PFSK-1 (cell line): ENCODE measurements at regions not wholly inside any gene's neighbourhood (a gene's known extent, or its start where the extent isn't known, plus 50 kb on each side); places are given as distances from the start of the nearest gene placed in this dataset.

Experiments
- FOXP2 ChIP-seq: optimal IDR thresholded peaks from 2 replicates; pipeline ENCODE3; 2011; ENCODE audit warnings: borderline replicate concordance, control low read depth, inconsistent platforms; ENCODE audit not compliant: insufficient read depth; ENCODE audit errors: extremely low read length, extremely low read depth
- POLR2AphosphoS5 ChIP-seq: IDR thresholded peaks from 2 replicates; pipeline ENCODE4 v1.6.1; 2012; ENCODE audit warnings: low read depth, mild to moderate bottlenecking, control low read depth, low read length, moderate library complexity
- SIN3A ChIP-seq: IDR thresholded peaks from 2 replicates; pipeline ENCODE4 v1.6.1; 2012; ENCODE audit warnings: mild to moderate bottlenecking, low read length, moderate library complexity, borderline replicate concordance; ENCODE audit not compliant: insufficient read depth
- TAF1 ChIP-seq: IDR thresholded peaks from 2 replicates; pipeline ENCODE4 v1.6.1; 2012; ENCODE audit warnings: low read length, control low read depth, borderline replicate concordance; ENCODE audit not compliant: insufficient read depth
- TF ChIP-seq, protein P1 (sequence below), 2 experiments: IDR thresholded peaks; 2 replicates each; pipeline versions ENCODE4 v1.6.1 to v1.8.0; 2011 to 2012; ENCODE audit warnings: low read depth in 2 of 2, low read length in 2 of 2, control low read depth in 1 of 2, inconsistent platforms in 1 of 2, mild to moderate bottlenecking in 1 of 2, moderate library complexity in 1 of 2; ENCODE audit not compliant: insufficient read depth in 1 of 2

DNA sequence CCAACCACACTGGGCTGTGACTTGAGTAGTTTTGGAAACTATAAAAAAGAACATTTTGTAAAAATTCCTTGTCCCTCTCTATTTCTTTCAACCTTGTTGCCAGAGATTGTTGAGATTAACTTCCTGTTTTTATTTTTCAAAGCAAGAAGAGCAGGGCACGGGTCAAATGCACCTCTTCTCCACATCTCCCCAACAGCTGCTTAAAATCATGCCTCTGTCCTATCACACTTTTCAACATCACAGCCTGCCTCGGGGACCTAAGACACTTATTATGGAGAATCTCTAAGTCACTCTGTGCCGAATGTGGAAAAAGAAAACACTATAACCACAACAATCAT, 280.3 kb upstream of the TNC start:
- no peak for TF ChIP-seq FOXP2
- TF ChIP-seq, protein P1, sequence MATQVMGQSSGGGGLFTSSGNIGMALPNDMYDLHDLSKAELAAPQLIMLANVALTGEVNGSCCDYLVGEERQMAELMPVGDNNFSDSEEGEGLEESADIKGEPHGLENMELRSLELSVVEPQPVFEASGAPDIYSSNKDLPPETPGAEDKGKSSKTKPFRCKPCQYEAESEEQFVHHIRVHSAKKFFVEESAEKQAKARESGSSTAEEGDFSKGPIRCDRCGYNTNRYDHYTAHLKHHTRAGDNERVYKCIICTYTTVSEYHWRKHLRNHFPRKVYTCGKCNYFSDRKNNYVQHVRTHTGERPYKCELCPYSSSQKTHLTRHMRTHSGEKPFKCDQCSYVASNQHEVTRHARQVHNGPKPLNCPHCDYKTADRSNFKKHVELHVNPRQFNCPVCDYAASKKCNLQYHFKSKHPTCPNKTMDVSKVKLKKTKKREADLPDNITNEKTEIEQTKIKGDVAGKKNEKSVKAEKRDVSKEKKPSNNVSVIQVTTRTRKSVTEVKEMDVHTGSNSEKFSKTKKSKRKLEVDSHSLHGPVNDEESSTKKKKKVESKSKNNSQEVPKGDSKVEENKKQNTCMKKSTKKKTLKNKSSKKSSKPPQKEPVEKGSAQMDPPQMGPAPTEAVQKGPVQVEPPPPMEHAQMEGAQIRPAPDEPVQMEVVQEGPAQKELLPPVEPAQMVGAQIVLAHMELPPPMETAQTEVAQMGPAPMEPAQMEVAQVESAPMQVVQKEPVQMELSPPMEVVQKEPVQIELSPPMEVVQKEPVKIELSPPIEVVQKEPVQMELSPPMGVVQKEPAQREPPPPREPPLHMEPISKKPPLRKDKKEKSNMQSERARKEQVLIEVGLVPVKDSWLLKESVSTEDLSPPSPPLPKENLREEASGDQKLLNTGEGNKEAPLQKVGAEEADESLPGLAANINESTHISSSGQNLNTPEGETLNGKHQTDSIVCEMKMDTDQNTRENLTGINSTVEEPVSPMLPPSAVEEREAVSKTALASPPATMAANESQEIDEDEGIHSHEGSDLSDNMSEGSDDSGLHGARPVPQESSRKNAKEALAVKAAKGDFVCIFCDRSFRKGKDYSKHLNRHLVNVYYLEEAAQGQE (IDR thresholded peaks at IDR 0.05; ENCODE audit: insufficient read depth in 1 of 2, low read depth in 2 of 2, low read length in 2 of 2): no peak
- TF ChIP-seq TAF1: no peak
- TF ChIP-seq POLR2AphosphoS5: no peak
- no peak for TF ChIP-seq SIN3A

DNA sequence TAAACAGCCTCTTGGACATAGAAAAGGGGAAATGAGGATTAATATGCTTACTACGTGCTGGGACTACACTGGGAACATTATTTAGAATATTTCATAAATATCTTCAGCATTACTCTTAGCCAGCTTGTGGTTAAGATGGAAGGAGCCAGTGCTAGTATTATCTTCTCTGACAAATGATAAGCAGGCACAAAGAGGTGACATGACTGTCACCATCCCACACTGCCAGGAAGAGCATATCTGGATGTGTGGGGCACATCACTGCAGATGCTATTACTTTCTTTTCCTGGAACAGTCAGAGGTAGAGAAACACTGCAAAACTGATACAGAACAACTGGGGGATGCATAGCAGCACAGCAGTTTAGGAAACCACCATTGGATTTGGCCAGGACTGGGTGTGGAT, 281.0 kb upstream of the TNC start:
- TF ChIP-seq, protein P1 (IDR thresholded peaks at IDR 0.05; ENCODE audit: insufficient read depth in 1 of 2, low read depth in 2 of 2, low read length in 2 of 2): no peak
- TF ChIP-seq TAF1 (no peak), SIN3A (no peak), FOXP2 (no peak), POLR2AphosphoS5 (no peak)

DNA sequence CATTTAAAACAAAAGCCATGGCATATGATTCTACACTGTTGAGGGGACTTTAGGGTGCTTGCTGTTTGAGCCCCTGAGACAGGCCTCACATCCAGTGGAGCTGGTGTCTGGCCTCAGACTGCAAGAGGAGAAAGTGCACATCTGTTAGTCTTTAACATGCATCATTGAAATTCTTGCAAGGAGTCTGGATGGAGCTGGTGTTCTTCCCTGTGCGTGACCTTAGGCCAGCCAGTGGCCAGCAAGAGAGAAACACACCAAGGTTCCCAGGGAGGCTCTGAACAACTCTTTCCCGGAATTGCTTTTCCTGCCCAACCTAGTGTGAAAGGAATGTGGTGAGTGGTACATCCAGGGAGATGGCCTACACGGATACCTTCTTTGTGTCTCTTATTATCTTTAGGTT, 282.8 kb upstream of the TNC start:
- no peak for TF ChIP-seq SIN3A
- TF ChIP-seq POLR2AphosphoS5: no peak
- no peak for TF ChIP-seq TAF1
- TF ChIP-seq, protein P1 (IDR thresholded peaks at IDR 0.05; ENCODE audit: insufficient read depth in 1 of 2, low read depth in 2 of 2, low read length in 2 of 2): no peak
- no peak for TF ChIP-seq FOXP2

DNA sequence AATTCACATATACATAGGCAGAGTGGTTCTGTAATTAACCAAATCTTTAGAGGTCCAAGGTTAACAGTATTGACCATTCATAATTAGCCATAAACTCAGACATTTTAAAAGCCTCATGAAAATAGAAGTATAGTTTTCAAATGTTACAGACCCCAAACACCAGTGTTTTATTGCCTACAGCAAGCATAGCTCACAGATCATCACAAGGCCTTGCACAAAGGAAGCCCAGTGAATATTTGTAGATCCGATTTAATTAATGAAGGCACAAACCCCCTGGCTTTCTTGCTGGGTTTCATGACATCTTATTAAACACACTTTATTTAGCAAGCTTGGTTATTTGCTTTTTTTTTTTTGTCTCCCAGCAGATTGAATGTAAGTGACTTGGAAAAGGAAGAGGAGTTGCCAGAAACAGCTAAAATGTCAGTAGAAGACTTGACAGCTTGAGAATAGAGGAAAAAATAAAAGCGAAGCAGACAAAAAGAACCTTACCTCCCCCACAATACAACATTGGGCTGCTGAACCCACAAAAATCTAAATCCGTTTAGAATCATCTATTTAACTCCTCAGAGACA, 283.9 kb upstream of the TNC start:
- TF ChIP-seq TAF1 (no peak), SIN3A (no peak), POLR2AphosphoS5 (no peak), FOXP2 (no peak)
- TF ChIP-seq, protein P1 (IDR thresholded peaks at IDR 0.05; ENCODE audit: insufficient read depth in 1 of 2, low read depth in 2 of 2, low read length in 2 of 2): no peak

DNA sequence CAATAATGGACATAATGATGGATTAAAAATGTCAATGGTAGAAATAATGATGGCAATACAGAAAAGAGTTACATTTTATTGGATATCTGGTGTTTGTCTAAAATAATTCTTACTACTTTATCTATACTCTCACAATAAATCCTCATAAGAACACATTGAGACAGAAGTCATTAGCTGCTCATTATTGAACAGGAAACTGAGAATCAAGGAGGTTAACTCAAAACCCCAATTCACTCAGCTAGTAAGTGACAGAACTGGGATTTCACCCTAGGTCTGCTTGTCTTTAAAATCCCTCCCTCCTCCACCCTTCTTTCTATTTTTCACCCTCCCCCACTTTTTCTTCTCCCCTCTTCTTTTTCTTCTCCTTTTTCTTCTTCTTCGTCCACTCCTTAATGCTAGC, 285.8 kb upstream of the TNC start:
- TF ChIP-seq TAF1 (no peak), FOXP2 (no peak), POLR2AphosphoS5 (no peak), SIN3A (no peak)
- TF ChIP-seq, protein P1 (IDR thresholded peaks at IDR 0.05; ENCODE audit: insufficient read depth in 1 of 2, low read depth in 2 of 2, low read length in 2 of 2): no peak
